ENCODE measurements at regions not wholly inside any gene's neighbourhood (a gene's known extent, or its start where the extent isn't known, plus 50 kb on each side); places are given as distances from the start of the nearest gene placed in this dataset.
"Not testable (repeated sequence)": the region's sequence is repeated elsewhere in the genome, so short reads cannot be mapped to it uniquely, and the experiment has no call there.

GRCh38 chr7:108627476-108628051, 57.9 kb downstream of the DNAJB9 start:
- no peak for DNase-seq

DNA sequence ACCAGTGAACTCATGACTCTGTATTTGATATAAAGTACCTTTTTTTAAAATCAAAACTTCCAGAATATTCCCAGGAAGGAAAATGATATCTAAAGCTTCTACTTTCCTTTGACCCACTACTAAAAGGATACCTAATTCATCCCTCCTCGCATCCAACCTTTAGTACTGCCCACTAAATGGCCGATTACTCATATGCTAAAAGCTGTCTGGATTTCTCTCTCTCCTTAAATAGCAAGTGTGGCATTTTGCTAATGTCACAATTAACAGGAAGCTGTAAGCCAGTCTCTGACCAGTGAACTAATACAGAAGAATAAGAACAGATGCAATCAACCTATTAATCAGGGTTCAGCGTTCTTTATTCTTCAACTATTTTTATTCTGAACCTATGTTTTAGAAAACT, 59.0 kb downstream of the DNAJB9 start:
- DNase-seq: no peak

- peak; percentile 73 for DNase-seq
Observed at GRCh38 chr7:108629651-108630400, 60.2 kb downstream of the DNAJB9 start.

- DNase-seq: peak; percentile 19
Observed at GRCh38 chr7:108634036-108634435, 64.4 kb downstream of the DNAJB9 start.

DNA sequence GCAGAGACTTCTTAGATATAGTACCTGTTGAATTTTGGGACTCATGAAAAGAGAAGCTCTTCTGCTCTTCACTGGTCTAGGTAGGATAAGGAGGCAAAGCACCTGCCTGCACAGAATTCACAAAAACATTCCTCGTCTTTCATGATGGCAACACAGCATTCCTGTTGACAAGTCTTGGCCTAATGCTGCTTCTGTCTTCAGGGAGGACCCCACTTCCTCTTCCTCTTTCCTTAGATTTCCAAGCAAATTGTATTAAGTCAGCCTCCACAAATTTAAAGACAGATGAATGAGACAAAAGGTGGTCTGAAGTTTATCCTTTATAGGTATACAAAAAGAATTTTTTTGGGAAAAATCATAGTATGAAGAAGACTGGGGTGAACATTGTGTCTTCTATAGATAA, 64.9 kb downstream of the DNAJB9 start:
- DNase-seq: no peak

DNA sequence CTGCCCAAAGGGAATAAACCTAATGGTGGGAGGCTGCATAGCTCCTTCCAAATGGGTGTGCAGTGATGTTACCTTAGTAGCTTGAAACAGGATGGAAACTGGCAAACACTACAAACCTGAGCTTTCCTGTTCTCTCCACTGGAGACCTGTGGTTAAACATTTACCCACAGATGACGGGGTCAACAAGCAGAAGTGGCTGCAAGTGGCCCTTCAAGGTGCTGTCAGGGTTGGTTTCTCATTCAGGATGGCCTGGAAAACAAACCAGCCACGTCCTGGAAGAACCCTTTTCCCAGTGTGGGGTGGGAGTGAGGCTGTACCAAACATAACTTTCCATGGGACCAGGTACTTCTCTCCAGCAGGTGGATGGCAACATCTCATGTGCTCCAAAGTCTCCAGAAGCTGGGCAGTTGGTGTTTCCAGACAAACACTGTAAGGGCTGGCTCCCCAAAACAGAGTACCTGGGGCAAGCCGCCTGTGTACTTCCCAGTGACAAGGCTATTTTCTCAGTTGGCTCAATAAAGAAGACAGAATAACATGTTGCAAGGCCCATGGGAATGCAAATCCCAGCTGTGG, 67.5 kb downstream of the DNAJB9 start:
- DNase-seq: no peak

DNA sequence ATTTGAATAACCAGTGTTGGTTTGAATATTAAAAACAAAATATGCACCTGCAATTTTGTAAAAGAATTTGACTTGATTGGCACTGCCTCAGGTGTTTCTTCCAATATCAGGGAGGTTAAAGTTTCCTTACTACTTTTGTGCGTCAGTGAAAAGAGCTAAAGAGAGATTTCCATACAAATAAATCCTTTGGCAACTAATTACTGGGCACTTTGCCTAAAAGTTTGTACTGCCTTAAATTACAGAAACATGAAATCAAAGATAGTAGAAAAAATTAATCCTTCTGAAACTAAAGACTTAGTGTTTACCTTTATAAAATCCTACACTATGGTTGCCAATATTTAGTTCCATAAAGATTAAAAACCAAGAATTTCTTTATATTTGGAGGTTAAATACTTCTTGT, 72.5 kb downstream of the DNAJB9 start:
- DNase-seq: no peak

GRCh38 chr7:108643136-108643535, 73.5 kb downstream of the DNAJB9 start:
- DNase-seq: no peak

- DNase-seq: no peak
Observed at GRCh38 chr7:108648989-108649388, 79.3 kb downstream of the DNAJB9 start.

- peak; percentile 8 for DNase-seq
Observed at GRCh38 chr7:108650467-108650866, 80.8 kb downstream of the DNAJB9 start.

DNA sequence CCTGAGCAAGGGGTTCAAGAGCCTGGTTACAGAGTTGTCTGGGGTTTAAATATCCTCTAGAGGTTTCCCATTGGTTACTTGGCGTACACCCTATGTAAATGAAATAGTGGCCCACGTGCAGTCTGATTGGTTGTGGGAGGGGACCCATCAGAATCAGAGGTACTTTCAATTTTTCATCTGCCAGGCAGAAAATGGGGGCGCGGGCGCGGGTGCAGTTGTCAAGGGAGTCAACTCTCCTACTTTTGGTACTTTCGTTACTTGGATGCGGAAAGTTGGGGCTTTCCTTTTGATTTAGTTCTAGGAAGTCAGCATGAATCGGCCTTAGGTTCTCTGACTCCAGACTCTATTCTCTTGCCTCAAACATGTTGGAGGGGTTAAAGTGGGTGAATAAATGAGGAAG, 83.2 kb downstream of the DNAJB9 start:
- no peak for DNase-seq

GRCh38 chr7:108653526-108653925, 83.9 kb downstream of the DNAJB9 start:
- DNase-seq: no peak

DNA sequence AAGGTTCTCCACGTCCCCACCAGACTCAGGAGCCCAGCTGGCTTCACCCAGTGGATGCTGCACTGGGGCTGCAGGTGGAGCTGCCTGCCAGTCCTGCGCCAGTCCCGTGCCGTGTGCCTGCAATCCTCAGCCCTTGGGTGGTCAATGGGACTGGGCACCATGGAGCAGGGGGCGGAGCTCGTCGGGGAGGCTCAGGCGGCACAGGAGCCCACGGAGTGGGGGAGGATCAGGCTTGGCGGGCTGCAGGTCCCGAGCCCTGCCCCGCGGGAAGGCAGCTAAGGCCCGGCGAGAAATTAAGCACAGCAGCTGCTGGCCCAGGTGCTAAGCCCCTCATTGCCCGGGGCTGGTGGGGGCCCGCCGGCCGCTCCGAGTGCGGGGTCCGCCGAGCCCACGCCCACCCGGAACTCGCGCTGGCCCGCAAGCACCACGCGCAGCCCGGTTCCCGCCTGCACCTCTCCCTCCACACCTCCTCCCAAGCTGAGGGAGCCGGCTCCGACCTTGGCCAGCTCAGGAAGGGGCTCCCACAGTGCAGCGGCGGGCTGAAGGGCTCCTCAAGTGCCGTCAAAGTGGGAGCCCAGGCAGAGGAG, 87.6 kb downstream of the DNAJB9 start:
- not testable (repeated sequence) for DNase-seq

GRCh38 chr7:108659261-108659660, 89.6 kb downstream of the DNAJB9 start:
- no peak for DNase-seq

DNA sequence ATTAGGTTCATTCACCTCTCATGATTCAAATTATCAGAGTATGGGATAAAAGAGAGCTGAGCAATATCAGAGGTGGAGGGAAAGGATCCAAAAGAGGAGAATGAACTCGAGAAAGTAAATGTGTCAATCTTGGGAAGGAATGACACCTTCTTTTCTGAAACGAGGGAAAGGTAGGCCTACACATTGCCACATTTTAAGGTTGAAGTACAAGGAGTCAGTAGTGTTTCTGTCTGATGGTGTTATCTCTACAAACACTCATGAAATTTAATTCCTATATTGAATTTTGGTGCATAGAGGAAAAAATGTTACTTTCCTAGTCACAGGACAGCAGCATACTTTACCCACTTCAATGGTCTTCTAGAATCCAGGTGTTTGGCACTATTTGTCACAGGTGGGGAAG, 90.2 kb downstream of the DNAJB9 start:
- DNase-seq: no peak

DNA sequence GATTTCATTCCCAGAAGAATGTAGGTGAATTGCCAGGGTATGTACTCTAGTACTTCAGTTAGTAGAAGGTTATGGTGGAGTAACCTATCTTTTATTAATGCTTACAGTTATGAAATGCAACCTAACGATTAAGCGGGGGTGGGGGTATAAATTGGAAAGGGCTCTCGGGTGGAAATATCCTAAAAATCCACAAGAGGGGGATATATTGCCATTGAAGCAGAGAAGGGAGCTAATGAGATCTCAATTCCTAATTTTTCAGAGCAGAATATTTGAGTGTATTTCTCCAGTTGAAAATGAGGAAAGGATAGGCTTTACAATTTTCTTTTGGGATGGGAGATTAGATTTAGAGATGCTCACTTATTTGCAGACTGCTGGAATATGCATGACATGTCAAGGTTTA, 90.8 kb downstream of the DNAJB9 start:
- DNase-seq: peak; percentile 18

GRCh38 chr7:108662783-108663362, 93.2 kb downstream of the DNAJB9 start:
- DNase-seq: no peak

- DNase-seq: no peak
Observed at GRCh38 chr7:108663701-108664100, 94.0 kb downstream of the DNAJB9 start.

GRCh38 chr7:108667216-108667615, 97.5 kb downstream of the DNAJB9 start:
- DNase-seq: no peak

- no peak for DNase-seq
Observed at GRCh38 chr7:108669958-108670357, 100.3 kb downstream of the DNAJB9 start.

DNA sequence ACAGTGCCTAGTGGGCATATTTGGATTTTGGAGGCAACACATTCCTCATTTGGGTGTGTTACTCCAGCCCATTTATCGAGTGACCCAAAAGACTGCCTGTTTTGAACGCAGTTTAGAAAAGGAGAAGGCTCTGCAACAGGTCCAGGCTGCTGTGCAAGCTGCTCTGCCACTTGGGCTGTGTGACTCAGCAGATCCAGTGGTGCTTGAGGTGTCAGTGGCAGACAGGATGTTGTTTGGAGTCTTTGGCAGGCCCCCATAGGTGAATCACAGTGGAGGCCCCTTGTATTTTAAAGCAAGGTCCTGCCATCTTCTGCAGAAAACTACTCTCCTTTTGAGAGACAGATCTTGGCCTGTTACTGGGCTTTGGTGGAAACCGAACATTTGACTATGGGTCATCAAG, 104.0 kb downstream of the DNAJB9 start:
- DNase-seq: not testable (repeated sequence)

DNA sequence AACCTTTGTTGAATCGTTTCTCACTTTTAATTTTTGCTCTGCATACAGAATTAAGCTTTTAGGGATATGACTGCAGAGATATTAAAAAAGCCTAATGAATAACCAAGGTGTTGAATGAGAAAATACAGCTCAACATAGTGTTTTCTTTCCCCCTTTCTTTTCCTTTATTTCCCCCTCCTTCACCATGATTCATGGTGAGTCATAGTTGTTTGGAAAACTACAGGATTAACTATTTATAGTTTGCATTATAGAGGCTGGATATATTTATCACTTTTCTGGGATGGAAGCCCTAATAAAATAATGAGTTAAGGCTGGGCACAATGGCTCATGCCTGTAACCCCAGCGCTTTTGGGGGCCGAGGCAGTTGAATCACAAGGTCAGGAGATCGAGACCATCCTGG, 115.0 kb downstream of the DNAJB9 start:
- no peak for DNase-seq

GRCh38 chr7:108686494-108686893, 116.8 kb downstream of the DNAJB9 start:
- no peak for DNase-seq

- DNase-seq: no peak
Observed at GRCh38 chr7:108697254-108697653, 127.6 kb downstream of the DNAJB9 start.

All from NCI-H446 treated with DMSO at 0.1 percent for 48 hours (cell line).